NCI-H2107 treated with DMSO at 0.1 percent for 48 hours (cell line): ENCODE measurements at regions not wholly inside any gene's neighbourhood (a gene's known extent, or its start where the extent isn't known, plus 50 kb on each side); places are given as distances from the start of the nearest gene placed in this dataset.

ENCODE experiments used
- DNase-seq: peaks from one replicate; lab custom pipeline; 2025; ENCODE audit not compliant: unreplicated experiment; lab: John Stamatoyannopoulos, UW

GRCh38 chr2:16148632-16149348 is 208.4 kb downstream of the MYCN start:
- no peak for DNase-seq

- no peak for DNase-seq
Observed at GRCh38 chr2:16142383-16143361, 202.3 kb downstream of the MYCN start.

GRCh38 chr2:16141641-16141921 is 201.2 kb downstream of the MYCN start:
- no peak for DNase-seq

- no peak for DNase-seq
Observed at GRCh38 chr2:16140771-16141640, 200.7 kb downstream of the MYCN start.

GRCh38 chr2:16139663-16140615 is 199.6 kb downstream of the MYCN start:
- DNase-seq = no peak

GRCh38 chr2:16138811-16139662 is 198.7 kb downstream of the MYCN start:
- DNase-seq = no peak

- DNase-seq = no peak
Observed at GRCh38 chr2:16137080-16137755, 196.9 kb downstream of the MYCN start.

GRCh38 chr2:16136461-16137035 is 196.2 kb downstream of the MYCN start:
- no peak for DNase-seq

- DNase-seq = no peak
Observed at GRCh38 chr2:16135913-16136310, 195.6 kb downstream of the MYCN start.

GRCh38 chr2:16135196-16135912 is 195.0 kb downstream of the MYCN start:
- DNase-seq = no peak

GRCh38 chr2:16134436-16135165 is 194.3 kb downstream of the MYCN start:
- DNase-seq = no peak

- no peak for DNase-seq
Observed at GRCh38 chr2:16130906-16131400, 190.6 kb downstream of the MYCN start.

GRCh38 chr2:16130541-16130880 is 190.2 kb downstream of the MYCN start:
- DNase-seq = no peak

- no peak for DNase-seq
Observed at GRCh38 chr2:16129716-16130540, 189.6 kb downstream of the MYCN start.

GRCh38 chr2:16128746-16129610 is 188.6 kb downstream of the MYCN start:
- DNase-seq = no peak
